Mesothelial cell of epicardium (in vitro differentiated cells): ENCODE measurements at regions not wholly inside any gene's neighbourhood (a gene's known extent, or its start where the extent isn't known, plus 50 kb on each side); places are given as distances from the start of the nearest gene placed in this dataset.

Experiments used
- DNase-seq, 2 experiments: peaks; one replicate each; pipeline ENCODE4 v3.0.0; 2021; ENCODE audit warnings: low spot score in 2 of 2; ENCODE audit not compliant: unreplicated experiment in 2 of 2
- H3K27ac Mint-ChIP-seq: 2 replicates; pipeline ENCODE4 v1.8.0; 2021; ENCODE audit warnings: mixed read lengths
- H3K27me3 Mint-ChIP-seq: 2 replicates; pipeline ENCODE4 v1.8.0; 2021; ENCODE audit warnings: low read depth, mixed read lengths
- H3K36me3 Mint-ChIP-seq: 2 replicates; pipeline ENCODE4 v1.8.0; 2021; ENCODE audit warnings: mixed read lengths
- H3K4me1 Mint-ChIP-seq: 2 replicates; pipeline ENCODE4 v1.8.0; 2021; ENCODE audit warnings: mixed read lengths
- H3K4me3 Mint-ChIP-seq: 2 replicates; pipeline ENCODE4 v1.8.0; 2021; ENCODE audit warnings: mild to moderate bottlenecking, moderate library complexity, mixed read lengths
- H3K9me3 Mint-ChIP-seq: 2 replicates; pipeline ENCODE4 v1.8.0; 2021; ENCODE audit warnings: mixed read lengths
- CTCF ChIP-seq: fragments of 200-600 bp; sonication (generic); IDR thresholded peaks from one replicate; pipeline ENCODE4 v1.5.0; 2021; ENCODE audit warnings: antibody characterized with exemption; ENCODE audit not compliant: unreplicated experiment

GRCh38 chr6:120173250-120173649, 823.7 kb upstream of the MAN1A1 start:
- Mint-ChIP-seq H3K9me3 (peaks cover 4% of the 10 kb centered on the region), H3K4me1 (no peaks in the 10 kb centered on the region), H3K36me3 (no peaks in the 10 kb centered on the region), H3K4me3 (no peak overlapping the region), H3K27me3 (no peaks in the 10 kb centered on the region), H3K27ac (no peak overlapping the region)
- no peak for DNase-seq
- TF ChIP-seq CTCF = no peak

- H3K27ac Mint-ChIP-seq = no peak overlapping the region
- TF ChIP-seq CTCF = no peak
- peaks cover 2% of the 10 kb centered on the region for H3K4me1 Mint-ChIP-seq
- no peak for DNase-seq
- H3K36me3 Mint-ChIP-seq = no peaks in the 10 kb centered on the region
- H3K9me3 Mint-ChIP-seq = peaks cover 8% of the 10 kb centered on the region
- H3K4me3 Mint-ChIP-seq = no peak overlapping the region
- H3K27me3 Mint-ChIP-seq = no peaks in the 10 kb centered on the region
Observed at GRCh38 chr6:120164531-120164930, 815.0 kb upstream of the MAN1A1 start.

- no peak for DNase-seq
- no peak for TF ChIP-seq CTCF
- Mint-ChIP-seq H3K4me1 (peaks cover 11% of the 10 kb centered on the region), H3K27ac (no peak overlapping the region), H3K36me3 (no peaks in the 10 kb centered on the region), H3K4me3 (no peak overlapping the region), H3K9me3 (peaks cover 4% of the 10 kb centered on the region), H3K27me3 (no peaks in the 10 kb centered on the region)
Observed at GRCh38 chr6:120157873-120158272, 808.3 kb upstream of the MAN1A1 start.

GRCh38 chr6:120147071-120147871, 797.7 kb upstream of the MAN1A1 start:
- Mint-ChIP-seq H3K9me3 (peaks cover 36% of the 10 kb centered on the region), H3K27ac (no peak overlapping the region), H3K4me3 (no peak overlapping the region), H3K27me3 (no peaks in the 10 kb centered on the region), H3K4me1 (no peaks in the 10 kb centered on the region), H3K36me3 (no peaks in the 10 kb centered on the region)
- no peak for TF ChIP-seq CTCF
- no peak for DNase-seq

GRCh38 chr6:120141601-120142000, 792.0 kb upstream of the MAN1A1 start:
- no peak overlapping the region for H3K27ac Mint-ChIP-seq
- H3K9me3 Mint-ChIP-seq = no peaks in the 10 kb centered on the region
- H3K27me3 Mint-ChIP-seq = no peaks in the 10 kb centered on the region
- no peaks in the 10 kb centered on the region for H3K4me1 Mint-ChIP-seq
- H3K36me3 Mint-ChIP-seq = no peaks in the 10 kb centered on the region
- H3K4me3 Mint-ChIP-seq = no peak overlapping the region
- no peak for TF ChIP-seq CTCF
- no peak for DNase-seq

- no peak for DNase-seq
- no peak overlapping the region for H3K27ac Mint-ChIP-seq
- H3K4me1 Mint-ChIP-seq = no peaks in the 10 kb centered on the region
- H3K36me3 Mint-ChIP-seq = no peaks in the 10 kb centered on the region
- H3K4me3 Mint-ChIP-seq = no peak overlapping the region
- no peaks in the 10 kb centered on the region for H3K27me3 Mint-ChIP-seq
- H3K9me3 Mint-ChIP-seq = no peaks in the 10 kb centered on the region
- no peak for TF ChIP-seq CTCF
Observed at GRCh38 chr6:120137492-120137891, 787.9 kb upstream of the MAN1A1 start.
